ENCODE measurements at regions not wholly inside any gene's neighbourhood (a gene's known extent, or its start where the extent isn't known, plus 50 kb on each side); places are given as distances from the start of the nearest gene placed in this dataset.

- TF ChIP-seq CTCF (IDR thresholded peaks at IDR 0.05) = no peak
- no peak for TF ChIP-seq POLR2A (IDR thresholded peaks at IDR 0.05)
These were observed 73.1 kb upstream of the TOMM7 start for GRCh38 chr7:22895828-22896165.
